Liver (tissue), 8 donors: ENCODE measurements at regions not wholly inside any gene's neighbourhood (a gene's known extent, or its start where the extent isn't known, plus 50 kb on each side); places are given as distances from the start of the nearest gene placed in this dataset.

Experiments
- DNase-seq: peaks from one replicate; pipeline ENCODE4 v3.0.0-alpha.2; 2017; ENCODE audit warnings: low spot score
- H3K27ac ChIP-seq, 2 donors: one replicate each; pipeline ENCODE4 v1.7.0; 2013; ENCODE audit warnings: inconsistent platforms in 2 of 2, low read length in 2 of 2, control low read depth in 1 of 2, low read depth in 1 of 2, mild to moderate bottlenecking in 1 of 2
- H3K27me3 ChIP-seq, 4 donors: one replicate each; pipeline versions ENCODE4 v1.6.1 to v1.7.0; 2013; ENCODE audit warnings: low read length in 3 of 4, inconsistent platforms in 1 of 4, mild to moderate bottlenecking in 1 of 4, moderate library complexity in 1 of 4; ENCODE audit not compliant: control insufficient read depth in 4 of 4, insufficient read depth in 4 of 4
- H3K36me3 ChIP-seq, 4 donors: one replicate each; pipeline versions ENCODE4 v1.6.1 to v1.7.0; 2013; ENCODE audit warnings: low read length in 3 of 4, mild to moderate bottlenecking in 3 of 4, low read depth in 1 of 4, moderate library complexity in 1 of 4; ENCODE audit not compliant: control insufficient read depth in 4 of 4, insufficient read depth in 3 of 4
- H3K4me1 ChIP-seq, 4 donors: one replicate each; pipeline versions ENCODE4 v1.6.1 to v1.7.0; 2013; ENCODE audit warnings: low read length in 3 of 4, mild to moderate bottlenecking in 3 of 4, moderate library complexity in 1 of 4; ENCODE audit not compliant: control insufficient read depth in 4 of 4, insufficient read depth in 4 of 4
- H3K4me3 ChIP-seq, 3 donors: one replicate each; pipeline versions ENCODE4 v1.6.1 to v1.7.0; 2013; ENCODE audit warnings: low read length in 3 of 3, control low read depth in 1 of 3, low read depth in 1 of 3, mild to moderate bottlenecking in 1 of 3
- H3K9ac ChIP-seq, 2 donors: one replicate each; pipeline ENCODE4 v1.7.0; 2013; ENCODE audit warnings: low read length in 2 of 2, mild to moderate bottlenecking in 2 of 2, moderate library complexity in 2 of 2, control low read depth in 1 of 2, low read depth in 1 of 2
- H3K9me3 ChIP-seq, 4 donors: one replicate each; pipeline versions ENCODE4 v1.6.1 to v1.7.0; 2013; ENCODE audit warnings: low read length in 3 of 4; ENCODE audit not compliant: control insufficient read depth in 4 of 4
- EGR1 ChIP-seq, 2 donors: IDR thresholded peaks; 2 replicates each; pipeline ENCODE4 v1.6.1; 2016 to 2018; ENCODE audit warnings: antibody characterized with exemption in 2 of 2, low read depth in 2 of 2
- FOXA1 ChIP-seq: IDR thresholded peaks from 2 replicates; pipeline ENCODE4 v1.6.1; 2016; ENCODE audit warnings: antibody characterized with exemption
- FOXA2 ChIP-seq: IDR thresholded peaks from 2 replicates; pipeline ENCODE4 v1.6.1; 2016; ENCODE audit warnings: antibody characterized with exemption
- GABPA ChIP-seq, 2 donors: IDR thresholded peaks in 1 of 2; conservative IDR thresholded peaks in 1 of 2; 2 replicates each; pipeline ENCODE4 v1.6.1; 2016; ENCODE audit warnings: antibody characterized with exemption in 2 of 2, mild to moderate bottlenecking in 1 of 2, moderate library complexity in 1 of 2
- HNF4A ChIP-seq, 2 donors: conservative IDR thresholded peaks; 2 replicates each; pipeline ENCODE4 v1.6.1; 2016; ENCODE audit warnings: antibody characterized with exemption in 2 of 2, mild to moderate bottlenecking in 2 of 2
- HNF4G ChIP-seq: IDR thresholded peaks from 2 replicates; pipeline ENCODE4 v1.6.1; 2016; ENCODE audit warnings: antibody characterized with exemption
- JUND ChIP-seq, 2 donors: IDR thresholded peaks; 2 replicates each; pipeline ENCODE4 v1.6.1; 2016; ENCODE audit warnings: antibody characterized with exemption in 2 of 2
- NR2F2 ChIP-seq: IDR thresholded peaks from 2 replicates; pipeline ENCODE4 v1.6.1; 2016; ENCODE audit warnings: antibody characterized with exemption
- RAD21 ChIP-seq, 2 donors: IDR thresholded peaks; 2 replicates each; pipeline ENCODE4 v1.6.1; 2016; ENCODE audit warnings: antibody characterized with exemption in 2 of 2, mild to moderate bottlenecking in 2 of 2
- RXRA ChIP-seq, 2 donors: IDR thresholded peaks; 2 replicates each; pipeline ENCODE4 v1.6.1; 2017 to 2018; ENCODE audit warnings: antibody characterized with exemption in 2 of 2, mild to moderate bottlenecking in 1 of 2
- SP1 ChIP-seq: IDR thresholded peaks from 2 replicates; pipeline ENCODE4 v1.6.1; 2018; ENCODE audit warnings: antibody characterized with exemption, mild to moderate bottlenecking
- YY1 ChIP-seq: IDR thresholded peaks from 2 replicates; pipeline ENCODE4 v1.6.1; 2016; ENCODE audit warnings: antibody characterized with exemption, mild to moderate bottlenecking
- WGBS: extraction: QIAGEN DNeasy Blood & Tissue Kit; methylation state at CpG from one replicate; pipeline ENCODE4 v1.1.7; 2013; 5-methylcytosine and 5-hydroxymethylcytosine counted together
- TF ChIP-seq, protein P1 (sequence below): fragments of 150-350 bp; IDR thresholded peaks from 2 replicates; pipeline ENCODE4 v1.5.1; 2017; ENCODE audit warnings: improper control_type of control experiment, low read depth, low read length; ENCODE audit not compliant: missing input control
- TF ChIP-seq, protein P2 (sequence below): IDR thresholded peaks from 2 replicates; pipeline ENCODE4 v1.6.1; 2016; ENCODE audit warnings: antibody characterized with exemption
- TF ChIP-seq, protein P3 (sequence below): IDR thresholded peaks from 2 replicates; pipeline ENCODE4 v1.6.1; 2016; ENCODE audit warnings: antibody characterized with exemption
- TF ChIP-seq, protein P4 (sequence below): IDR thresholded peaks from 2 replicates; pipeline ENCODE4 v1.6.1; 2016; ENCODE audit warnings: antibody characterized with exemption
- donor health status: healthy.
- donor health status: healthy.
- donor health status: healthy.
- donor health status: healthy.
- donor health status: healthy.

DNA sequence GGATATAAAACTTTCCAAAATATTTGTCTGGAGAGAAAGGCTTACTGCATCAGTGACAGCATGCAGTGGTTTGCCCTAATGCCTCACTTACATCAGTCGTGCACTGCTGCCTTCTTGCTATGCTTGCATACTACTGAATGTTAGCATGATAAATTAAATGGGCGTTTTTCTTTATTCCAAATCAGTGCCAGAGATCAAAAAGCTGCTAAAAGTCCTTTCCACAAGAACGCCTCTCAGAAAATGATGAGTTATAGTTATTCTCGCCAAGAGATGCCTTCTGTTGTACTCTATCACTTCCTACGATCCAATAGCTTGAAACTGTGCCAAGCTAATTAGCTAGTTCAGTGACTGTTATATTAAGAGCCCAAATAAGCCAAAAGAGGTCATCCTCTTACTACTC, 345.8 kb upstream of the ROBO2 start:
- peaks cover 0 to 5% (median 2%) of the 10 kb centered on the region in 4 donors for H3K4me1 ChIP-seq
- H3K27me3 ChIP-seq, result no peaks in the 10 kb centered on the region
- no peak overlapping the region for H3K4me3 ChIP-seq
- DNase-seq, result no peak
- no peak overlapping the region for H3K9ac ChIP-seq
- TF ChIP-seq, protein P1, sequence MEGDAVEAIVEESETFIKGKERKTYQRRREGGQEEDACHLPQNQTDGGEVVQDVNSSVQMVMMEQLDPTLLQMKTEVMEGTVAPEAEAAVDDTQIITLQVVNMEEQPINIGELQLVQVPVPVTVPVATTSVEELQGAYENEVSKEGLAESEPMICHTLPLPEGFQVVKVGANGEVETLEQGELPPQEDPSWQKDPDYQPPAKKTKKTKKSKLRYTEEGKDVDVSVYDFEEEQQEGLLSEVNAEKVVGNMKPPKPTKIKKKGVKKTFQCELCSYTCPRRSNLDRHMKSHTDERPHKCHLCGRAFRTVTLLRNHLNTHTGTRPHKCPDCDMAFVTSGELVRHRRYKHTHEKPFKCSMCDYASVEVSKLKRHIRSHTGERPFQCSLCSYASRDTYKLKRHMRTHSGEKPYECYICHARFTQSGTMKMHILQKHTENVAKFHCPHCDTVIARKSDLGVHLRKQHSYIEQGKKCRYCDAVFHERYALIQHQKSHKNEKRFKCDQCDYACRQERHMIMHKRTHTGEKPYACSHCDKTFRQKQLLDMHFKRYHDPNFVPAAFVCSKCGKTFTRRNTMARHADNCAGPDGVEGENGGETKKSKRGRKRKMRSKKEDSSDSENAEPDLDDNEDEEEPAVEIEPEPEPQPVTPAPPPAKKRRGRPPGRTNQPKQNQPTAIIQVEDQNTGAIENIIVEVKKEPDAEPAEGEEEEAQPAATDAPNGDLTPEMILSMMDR, result no peak
- H3K36me3 ChIP-seq, result no peaks in the 10 kb centered on the region
- no peak overlapping the region for H3K27ac ChIP-seq
- peaks cover 0 to 6% (median 0%) of the 10 kb centered on the region in 4 donors for H3K9me3 ChIP-seq
- 76% methylated on average over 5 of the region's 5 CpGs for WGBS

DNA sequence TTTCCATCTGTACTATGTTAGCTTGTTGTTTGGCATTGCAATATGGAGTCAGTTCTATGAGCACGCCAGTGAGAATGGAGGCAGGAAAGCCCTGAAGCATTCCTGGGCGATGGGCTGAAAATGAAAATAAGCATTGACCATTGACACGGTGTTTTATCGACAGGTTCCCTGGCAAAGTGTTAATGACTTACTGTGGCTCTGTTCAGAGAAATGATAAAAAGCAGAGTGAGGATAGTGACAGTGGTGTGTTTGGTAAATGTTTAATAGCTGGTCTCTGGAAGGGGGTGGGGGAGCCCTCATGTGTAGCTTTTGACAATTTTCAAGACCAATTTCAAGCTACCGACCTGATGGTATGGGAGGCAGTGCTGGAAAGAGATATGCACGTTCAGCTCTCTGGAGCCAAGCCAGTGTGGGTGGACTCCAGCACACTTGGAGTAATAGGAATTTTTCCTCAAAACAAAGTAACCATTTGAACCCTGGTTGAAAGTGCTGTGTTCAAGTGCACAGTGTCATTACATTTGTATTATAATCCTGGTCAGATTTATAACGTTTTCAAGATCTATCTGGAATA, 341.7 kb upstream of the ROBO2 start:
- no peaks in the 10 kb centered on the region for H3K9me3 ChIP-seq
- 25% methylated on average over 7 of the region's 7 CpGs for WGBS
- no peak overlapping the region for H3K27ac ChIP-seq
- no peak overlapping the region for H3K9ac ChIP-seq
- peak; percentile 64 for TF ChIP-seq YY1
- TF ChIP-seq, protein P2, sequence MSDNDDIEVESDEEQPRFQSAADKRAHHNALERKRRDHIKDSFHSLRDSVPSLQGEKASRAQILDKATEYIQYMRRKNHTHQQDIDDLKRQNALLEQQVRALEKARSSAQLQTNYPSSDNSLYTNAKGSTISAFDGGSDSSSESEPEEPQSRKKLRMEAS, result no peak
- TF ChIP-seq HNF4A (conservative IDR thresholded peaks at IDR 0.05), result peak in 1 of 2 donors; percentile 9
- no peak for TF ChIP-seq FOXA2
- H3K27me3 ChIP-seq, result no peaks in the 10 kb centered on the region
- peak overlapping the region in 1 of 3 donors; percentile 37 for H3K4me3 ChIP-seq
- H3K36me3 ChIP-seq, result no peaks in the 10 kb centered on the region
- peaks cover 0 to 5% (median 2%) of the 10 kb centered on the region in 4 donors for H3K4me1 ChIP-seq
- DNase-seq, result peak; percentile 48

DNA sequence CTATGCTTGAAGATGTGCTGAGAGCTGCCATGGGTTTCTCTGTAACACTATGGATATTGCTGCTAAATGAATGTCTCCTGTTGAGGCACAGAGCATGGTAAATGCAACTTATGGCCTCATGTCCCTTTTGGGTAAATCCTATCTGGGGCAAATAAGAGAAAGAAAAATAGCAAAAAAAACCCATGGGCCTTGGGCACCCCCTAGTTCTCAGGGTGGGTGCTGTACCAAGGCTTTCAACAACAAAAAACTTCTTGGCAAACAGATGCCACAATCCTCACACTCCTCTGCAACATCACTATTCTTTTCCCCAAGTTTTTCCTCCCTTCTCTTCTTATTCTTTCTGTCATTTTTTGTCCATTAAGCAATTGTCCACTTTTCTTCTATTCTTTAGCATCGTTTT, 340.1 kb upstream of the ROBO2 start:
- H3K27me3 ChIP-seq, result no peaks in the 10 kb centered on the region
- no peak overlapping the region for H3K9ac ChIP-seq
- H3K27ac ChIP-seq, result no peak overlapping the region
- H3K36me3 ChIP-seq, result no peaks in the 10 kb centered on the region
- no peak overlapping the region for H3K4me3 ChIP-seq
- H3K4me1 ChIP-seq, result peaks cover 0 to 5% (median 2%) of the 10 kb centered on the region in 4 donors
- TF ChIP-seq EGR1 (IDR thresholded peaks at IDR 0.05; ENCODE audit: low read depth in 2 of 2) (no peak), SP1 (no peak), JUND (IDR thresholded peaks at IDR 0.05) (no peak), HNF4A (conservative IDR thresholded peaks at IDR 0.05) (no peak), FOXA1 (no peak), NR2F2 (no peak), GABPA (IDR thresholded peaks at IDR 0.05 in 1 of 2, conservative IDR thresholded peaks at IDR 0.05 in 1 of 2) (no peak), RXRA (IDR thresholded peaks at IDR 0.05) (no peak), HNF4G (no peak), RAD21 (IDR thresholded peaks at IDR 0.05) (no peak), FOXA2 (no peak)
- TF ChIP-seq, protein P2, result no peak
- TF ChIP-seq, protein P3, sequence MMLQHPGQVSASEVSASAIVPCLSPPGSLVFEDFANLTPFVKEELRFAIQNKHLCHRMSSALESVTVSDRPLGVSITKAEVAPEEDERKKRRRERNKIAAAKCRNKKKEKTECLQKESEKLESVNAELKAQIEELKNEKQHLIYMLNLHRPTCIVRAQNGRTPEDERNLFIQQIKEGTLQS, result no peak
- TF ChIP-seq, protein P1, result no peak
- TF ChIP-seq, protein P4, sequence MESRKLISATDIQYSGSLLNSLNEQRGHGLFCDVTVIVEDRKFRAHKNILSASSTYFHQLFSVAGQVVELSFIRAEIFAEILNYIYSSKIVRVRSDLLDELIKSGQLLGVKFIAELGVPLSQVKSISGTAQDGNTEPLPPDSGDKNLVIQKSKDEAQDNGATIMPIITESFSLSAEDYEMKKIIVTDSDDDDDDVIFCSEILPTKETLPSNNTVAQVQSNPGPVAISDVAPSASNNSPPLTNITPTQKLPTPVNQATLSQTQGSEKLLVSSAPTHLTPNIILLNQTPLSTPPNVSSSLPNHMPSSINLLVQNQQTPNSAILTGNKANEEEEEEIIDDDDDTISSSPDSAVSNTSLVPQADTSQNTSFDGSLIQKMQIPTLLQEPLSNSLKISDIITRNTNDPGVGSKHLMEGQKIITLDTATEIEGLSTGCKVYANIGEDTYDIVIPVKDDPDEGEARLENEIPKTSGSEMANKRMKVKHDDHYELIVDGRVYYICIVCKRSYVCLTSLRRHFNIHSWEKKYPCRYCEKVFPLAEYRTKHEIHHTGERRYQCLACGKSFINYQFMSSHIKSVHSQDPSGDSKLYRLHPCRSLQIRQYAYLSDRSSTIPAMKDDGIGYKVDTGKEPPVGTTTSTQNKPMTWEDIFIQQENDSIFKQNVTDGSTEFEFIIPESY, result no peak
- 84% methylated on average over 1 of the region's 1 CpG for WGBS
- no peak for DNase-seq
- no peaks in the 10 kb centered on the region for H3K9me3 ChIP-seq
